NCI-H524 (cell line): ENCODE measurements at regions not wholly inside any gene's neighbourhood (a gene's known extent, or its start where the extent isn't known, plus 50 kb on each side); places are given as distances from the start of the nearest gene placed in this dataset.

ENCODE experiments used
- DNase-seq, 2 experiments: peaks; one replicate each; lab custom pipeline; 2025; lab: John Stamatoyannopoulos, UW

- DNase-seq: no peak
These were observed 53.7 kb upstream of the MGAT5 start for GRCh38 chr2:134200036-134200618.

DNA sequence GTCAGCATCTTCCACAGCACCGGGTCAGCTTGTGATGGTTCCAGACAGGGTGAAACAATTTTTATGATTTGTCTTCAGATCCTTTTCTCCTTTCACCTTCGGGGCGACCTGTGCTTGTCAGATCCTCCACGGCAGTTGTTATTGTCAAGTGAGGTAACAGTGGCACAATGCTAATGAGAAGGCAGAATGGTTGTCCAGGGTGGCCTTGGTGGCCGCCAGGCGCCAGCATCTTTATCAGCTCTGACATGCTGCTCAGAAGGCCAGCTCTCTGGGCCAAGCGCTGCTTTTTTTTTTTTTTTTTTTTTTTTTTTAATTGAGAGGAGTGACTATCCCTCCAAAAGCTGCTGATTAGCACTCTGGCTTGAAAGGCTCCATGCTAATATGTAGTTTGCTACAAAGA, 52.3 kb upstream of the MGAT5 start:
- DNase-seq: no peak

GRCh38 chr2:134202371-134202770, 51.5 kb upstream of the MGAT5 start:
- no peak for DNase-seq

DNA sequence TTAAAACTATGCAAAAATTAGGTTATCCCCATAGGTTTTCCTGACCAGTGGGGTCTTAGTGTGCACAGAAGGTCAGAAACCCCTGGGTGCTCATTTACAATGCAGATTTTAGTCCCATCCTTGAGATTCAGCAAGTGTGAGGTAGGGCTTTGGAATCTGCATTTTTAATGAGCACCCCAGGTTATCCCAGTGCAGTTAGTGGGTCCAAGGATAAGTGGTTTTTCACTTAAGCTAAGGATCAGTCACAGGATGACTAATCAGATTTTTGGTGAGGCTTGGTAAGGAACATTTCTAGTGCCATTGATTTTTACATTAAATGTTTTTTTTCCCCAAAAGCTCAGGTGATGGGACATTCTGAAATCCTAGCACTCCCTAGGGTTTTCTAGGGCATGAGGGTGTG, 50.7 kb upstream of the MGAT5 start:
- DNase-seq: no peak
